A549 (cell line): ENCODE measurements at regions not wholly inside any gene's neighbourhood (a gene's known extent, or its start where the extent isn't known, plus 50 kb on each side); places are given as distances from the start of the nearest gene placed in this dataset.

Experiments
- CBX2 ChIP-seq: fragments of 200-600 bp; sonication (generic); IDR thresholded peaks from 2 replicates; pipeline ENCODE4 v1.6.1; 2016; ENCODE audit warnings: low read depth, mild to moderate bottlenecking, borderline replicate concordance
- CEBPB ChIP-seq, 2 experiments: fragments of >200 bp in 1 of 2; sonication (Bioruptor Twin) in 1 of 2; formaldehyde crosslinking in 1 of 2; IDR thresholded peaks; 2 replicates each; pipeline ENCODE4 v1.6.1; 2012 to 2016
- EP300 ChIP-seq, 2 experiments: fragments of >200 bp; sonication (Bioruptor Twin); formaldehyde crosslinking; IDR thresholded peaks; 2 replicates in 1 of 2; 3 replicates in 1 of 2; pipeline ENCODE4 v1.6.1; 2016 to 2017
- PHF8 ChIP-seq: fragments of 200-600 bp; sonication (generic); IDR thresholded peaks from 2 replicates; pipeline ENCODE4 v1.6.1; 2016; ENCODE audit warnings: low read depth, mild to moderate bottlenecking, antibody characterized with exemption, moderate library complexity, borderline replicate concordance
- POLR2A ChIP-seq: IDR thresholded peaks from 2 replicates; pipeline ENCODE4 v1.6.1; 2012; ENCODE audit warnings: mild to moderate bottlenecking, low read length
- RNF2 ChIP-seq: fragments of 200-600 bp; sonication (generic); IDR thresholded peaks from 2 replicates; pipeline ENCODE4 v1.6.1; 2016; ENCODE audit warnings: low read depth, mild to moderate bottlenecking, antibody characterized with exemption, moderate library complexity, borderline replicate concordance
- SREBF2 ChIP-seq: fragments of 450-650 bp; IDR thresholded peaks from 2 replicates; pipeline ENCODE4 v1.6.1; 2014; ENCODE audit warnings: mild to moderate bottlenecking, moderate library complexity
- TF ChIP-seq, protein P1 (sequence below): fragments of 250-450 bp; sonication (Bioruptor Pico); IDR thresholded peaks from 2 replicates; pipeline ENCODE4 v1.5.0; 2021; ENCODE audit warnings: mild to moderate bottlenecking, moderate library complexity, borderline replicate concordance
- TF ChIP-seq, protein P2 (sequence below): fragments of >200 bp; sonication (Bioruptor Twin); formaldehyde crosslinking; IDR thresholded peaks from 3 replicates; pipeline ENCODE4 v1.5.1; 2016

DNA sequence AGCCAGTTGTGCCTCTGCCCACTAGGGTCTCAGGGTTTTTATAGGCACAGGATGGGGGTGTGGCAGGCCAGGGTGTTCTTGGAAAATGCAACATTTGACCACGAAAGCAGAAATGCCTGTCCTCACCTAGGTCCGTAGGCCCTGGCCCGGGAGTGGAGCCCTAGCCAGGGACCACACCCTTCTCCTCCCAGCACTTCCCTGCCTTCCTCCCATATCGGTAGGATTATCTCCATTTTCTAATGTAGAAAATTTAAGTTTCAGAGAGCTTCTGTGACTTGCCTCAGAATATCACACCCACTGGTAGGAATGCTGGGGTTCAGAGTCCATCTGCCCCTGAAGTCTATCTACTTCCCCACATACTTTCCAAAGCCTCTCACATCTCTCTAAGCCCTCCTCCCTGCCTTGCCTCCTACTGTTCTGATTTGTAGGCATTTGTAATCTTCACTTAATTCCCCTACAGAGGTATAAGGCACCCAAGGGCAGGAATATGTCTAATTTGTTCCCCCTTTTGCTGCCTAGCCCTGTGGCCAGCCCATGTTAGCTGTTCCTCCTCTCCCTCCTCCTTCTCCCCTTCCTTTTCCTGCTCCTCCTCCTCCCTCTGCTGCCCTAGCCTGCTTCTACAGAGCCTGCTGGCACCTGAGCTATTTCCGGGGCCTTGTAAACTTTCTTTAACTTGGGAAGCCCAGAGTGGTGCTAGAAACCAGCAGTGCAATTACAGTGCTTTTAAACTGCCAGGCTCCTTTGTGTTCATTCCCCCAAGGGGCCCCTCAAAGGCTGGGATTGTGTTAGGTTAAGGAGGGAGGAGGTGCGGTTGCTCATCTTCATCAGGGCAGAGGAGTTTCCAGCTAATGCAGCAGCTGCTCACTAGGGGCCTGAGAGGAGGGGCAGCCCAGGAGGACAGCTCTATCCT lies 71.1 kb downstream of the MRPL46 start:
- TF ChIP-seq CEBPB (IDR thresholded peaks at IDR 0.05) (no peak), POLR2A (no peak), RNF2 (no peak), EP300 (IDR thresholded peaks at IDR 0.05) (no peak), SREBF2 (no peak), PHF8 (no peak), CBX2 (no peak)
- TF ChIP-seq, protein P1, sequence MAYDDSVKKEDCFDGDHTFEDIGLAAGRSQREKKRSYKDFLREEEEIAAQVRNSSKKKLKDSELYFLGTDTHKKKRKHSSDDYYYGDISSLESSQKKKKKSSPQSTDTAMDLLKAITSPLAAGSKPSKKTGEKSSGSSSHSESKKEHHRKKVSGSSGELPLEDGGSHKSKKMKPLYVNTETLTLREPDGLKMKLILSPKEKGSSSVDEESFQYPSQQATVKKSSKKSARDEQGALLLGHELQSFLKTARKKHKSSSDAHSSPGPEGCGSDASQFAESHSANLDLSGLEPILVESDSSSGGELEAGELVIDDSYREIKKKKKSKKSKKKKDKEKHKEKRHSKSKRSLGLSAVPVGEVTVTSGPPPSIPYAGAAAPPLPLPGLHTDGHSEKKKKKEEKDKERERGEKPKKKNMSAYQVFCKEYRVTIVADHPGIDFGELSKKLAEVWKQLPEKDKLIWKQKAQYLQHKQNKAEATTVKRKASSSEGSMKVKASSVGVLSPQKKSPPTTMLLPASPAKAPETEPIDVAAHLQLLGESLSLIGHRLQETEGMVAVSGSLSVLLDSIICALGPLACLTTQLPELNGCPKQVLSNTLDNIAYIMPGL: no peak
- TF ChIP-seq, protein P2, sequence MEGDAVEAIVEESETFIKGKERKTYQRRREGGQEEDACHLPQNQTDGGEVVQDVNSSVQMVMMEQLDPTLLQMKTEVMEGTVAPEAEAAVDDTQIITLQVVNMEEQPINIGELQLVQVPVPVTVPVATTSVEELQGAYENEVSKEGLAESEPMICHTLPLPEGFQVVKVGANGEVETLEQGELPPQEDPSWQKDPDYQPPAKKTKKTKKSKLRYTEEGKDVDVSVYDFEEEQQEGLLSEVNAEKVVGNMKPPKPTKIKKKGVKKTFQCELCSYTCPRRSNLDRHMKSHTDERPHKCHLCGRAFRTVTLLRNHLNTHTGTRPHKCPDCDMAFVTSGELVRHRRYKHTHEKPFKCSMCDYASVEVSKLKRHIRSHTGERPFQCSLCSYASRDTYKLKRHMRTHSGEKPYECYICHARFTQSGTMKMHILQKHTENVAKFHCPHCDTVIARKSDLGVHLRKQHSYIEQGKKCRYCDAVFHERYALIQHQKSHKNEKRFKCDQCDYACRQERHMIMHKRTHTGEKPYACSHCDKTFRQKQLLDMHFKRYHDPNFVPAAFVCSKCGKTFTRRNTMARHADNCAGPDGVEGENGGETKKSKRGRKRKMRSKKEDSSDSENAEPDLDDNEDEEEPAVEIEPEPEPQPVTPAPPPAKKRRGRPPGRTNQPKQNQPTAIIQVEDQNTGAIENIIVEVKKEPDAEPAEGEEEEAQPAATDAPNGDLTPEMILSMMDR: no peak
